SK-N-SH treated with all-trans-retinoic acid at 6 μM for 48 hours (cell line): ENCODE measurements at regions not wholly inside any gene's neighbourhood (a gene's known extent, or its start where the extent isn't known, plus 50 kb on each side); places are given as distances from the start of the nearest gene placed in this dataset.

Experiments
- ARNTL ChIP-seq: fragments of 450-650 bp; formaldehyde crosslinking; IDR thresholded peaks from 2 replicates; pipeline ENCODE4 v1.5.0; 2020; ENCODE audit warnings: low read depth, mild to moderate bottlenecking, moderate library complexity, borderline replicate concordance
- CSRNP3 ChIP-seq: fragments of 250-450 bp; sonication (Bioruptor Pico); IDR thresholded peaks from 2 replicates; pipeline ENCODE4 v1.5.1; 2021; ENCODE audit warnings: mild to moderate bottlenecking, moderate library complexity
- ISL1 ChIP-seq: fragments of 250-450 bp; sonication (Bioruptor Pico); IDR thresholded peaks from 2 replicates; pipeline ENCODE4 v2.1.2; 2022; ENCODE audit warnings: mild to moderate bottlenecking, moderate library complexity
- OSR1 ChIP-seq: fragments of 250-450 bp; sonication (Bioruptor Pico); IDR thresholded peaks from 2 replicates; pipeline ENCODE4 v1.8.0; 2022; ENCODE audit warnings: moderate library complexity, mild to moderate bottlenecking, inconsistent platforms
- PATZ1 ChIP-seq: fragments of 250-450 bp; sonication (Bioruptor Pico); IDR thresholded peaks from 2 replicates; pipeline ENCODE4 v1.8.0; 2020; ENCODE audit warnings: mild to moderate bottlenecking, moderate library complexity, borderline replicate concordance
- RARB ChIP-seq: fragments of 250-450 bp; sonication (Bioruptor Pico); IDR thresholded peaks from 2 replicates; pipeline ENCODE4 v1.8.0; 2021; ENCODE audit warnings: mild to moderate bottlenecking, moderate library complexity
- ZFP3 ChIP-seq: fragments of 250-450 bp; sonication (Bioruptor Pico); IDR thresholded peaks from 2 replicates; pipeline ENCODE4 v1.5.0; 2020; ENCODE audit warnings: mild to moderate bottlenecking, moderate library complexity
- ZFP30 ChIP-seq: fragments of 450-650 bp; formaldehyde crosslinking; IDR thresholded peaks from 2 replicates; pipeline ENCODE4 v1.5.0; 2022; ENCODE audit warnings: mild to moderate bottlenecking, moderate library complexity
- ZNF70 ChIP-seq: fragments of 450-650 bp; formaldehyde crosslinking; IDR thresholded peaks from 2 replicates; pipeline ENCODE4 v1.5.0; 2020; ENCODE audit warnings: mild to moderate bottlenecking, moderate library complexity
- ZNF8 ChIP-seq: fragments of 450-650 bp; formaldehyde crosslinking; IDR thresholded peaks from 2 replicates; pipeline ENCODE4 v1.5.0; 2020; ENCODE audit warnings: mild to moderate bottlenecking, moderate library complexity
- TF ChIP-seq, protein P1 (sequence below): fragments of 250-450 bp; sonication (Bioruptor Pico); IDR thresholded peaks from 2 replicates; pipeline ENCODE4 v1.5.1; 2020; ENCODE audit warnings: low read depth, mild to moderate bottlenecking, moderate library complexity

DNA sequence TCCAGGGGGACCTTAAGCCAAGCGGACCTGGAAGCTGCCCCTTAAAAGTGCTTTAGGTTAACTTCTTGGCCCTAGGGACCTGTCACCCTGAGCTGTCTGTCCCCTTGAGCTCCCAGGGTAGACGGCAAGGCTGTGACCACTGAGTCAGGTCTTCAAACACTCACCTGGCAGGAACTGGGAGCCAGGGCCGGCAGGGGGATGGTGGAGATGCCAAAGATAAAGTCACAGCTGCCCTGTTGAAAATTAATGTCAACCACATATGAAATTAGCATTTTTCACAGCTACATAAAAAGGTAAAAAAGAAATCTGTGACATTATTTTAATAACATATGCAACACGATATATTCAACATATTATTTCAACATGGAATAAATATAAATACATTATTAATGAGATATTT, 271.0 kb downstream of the GFRA1 start:
- TF ChIP-seq RARB (CRISPR knock-in tag): no peak
- TF ChIP-seq, protein P1, sequence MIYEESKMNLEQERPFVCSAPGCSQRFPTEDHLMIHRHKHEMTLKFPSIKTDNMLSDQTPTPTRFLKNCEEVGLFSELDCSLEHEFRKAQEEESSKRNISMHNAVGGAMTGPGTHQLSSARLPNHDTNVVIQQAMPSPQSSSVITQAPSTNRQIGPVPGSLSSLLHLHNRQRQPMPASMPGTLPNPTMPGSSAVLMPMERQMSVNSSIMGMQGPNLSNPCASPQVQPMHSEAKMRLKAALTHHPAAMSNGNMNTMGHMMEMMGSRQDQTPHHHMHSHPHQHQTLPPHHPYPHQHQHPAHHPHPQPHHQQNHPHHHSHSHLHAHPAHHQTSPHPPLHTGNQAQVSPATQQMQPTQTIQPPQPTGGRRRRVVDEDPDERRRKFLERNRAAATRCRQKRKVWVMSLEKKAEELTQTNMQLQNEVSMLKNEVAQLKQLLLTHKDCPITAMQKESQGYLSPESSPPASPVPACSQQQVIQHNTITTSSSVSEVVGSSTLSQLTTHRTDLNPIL (CRISPR knock-in tag): no peak
- TF ChIP-seq ZFP3 (CRISPR knock-in tag): no peak
- no peak for TF ChIP-seq ZNF70 (CRISPR knock-in tag)
- no peak for TF ChIP-seq ISL1 (CRISPR knock-in tag)
- no peak for TF ChIP-seq ZNF8 (CRISPR knock-in tag)
- no peak for TF ChIP-seq OSR1 (CRISPR knock-in tag)
- no peak for TF ChIP-seq ARNTL (CRISPR knock-in tag)
- no peak for TF ChIP-seq PATZ1 (CRISPR knock-in tag)
- TF ChIP-seq CSRNP3 (CRISPR knock-in tag): no peak
- TF ChIP-seq ZFP30 (CRISPR knock-in tag): no peak
